Epithelial cell of prostate (primary cell): ENCODE measurements at regions not wholly inside any gene's neighbourhood (a gene's known extent, or its start where the extent isn't known, plus 50 kb on each side); places are given as distances from the start of the nearest gene placed in this dataset.
A peak's percentile ranks its signal among the peaks of the same experiment; 100 is the strongest.
"Not testable (repeated sequence)": the region's sequence is repeated elsewhere in the genome, so short reads cannot be mapped to it uniquely, and the experiment has no call there.

Experiments used
- DNase-seq: peaks from one replicate; pipeline ENCODE4 v3.0.0-alpha.2; 2011; ENCODE audit warnings: low read depth, low spot score
- H3K27ac ChIP-seq: fragments of 450-650 bp; 2 replicates; pipeline ENCODE4 v1.5.1; 2017; ENCODE audit warnings: mild to moderate bottlenecking

DNA sequence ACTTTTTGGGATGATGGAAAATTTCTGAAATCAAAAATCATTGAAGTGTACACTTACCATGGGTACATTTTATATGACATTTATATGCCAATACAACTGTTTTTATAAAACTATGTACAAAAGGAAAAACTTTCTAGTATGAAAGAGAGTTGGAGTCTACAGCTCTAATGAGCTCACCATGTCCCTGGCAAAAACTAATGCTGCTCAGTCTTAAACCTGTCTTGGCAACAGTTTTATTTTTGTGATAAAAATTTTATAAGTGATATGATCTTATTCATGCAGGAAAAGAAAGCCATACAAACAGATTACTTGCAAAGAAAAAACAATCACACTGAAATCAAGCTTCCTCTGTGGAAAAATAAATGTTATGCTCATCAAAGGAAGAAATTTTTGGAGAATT is 78.9 kb upstream of the RASEF start:
- no peak overlapping the region for H3K27ac ChIP-seq
- no peak for DNase-seq

DNA sequence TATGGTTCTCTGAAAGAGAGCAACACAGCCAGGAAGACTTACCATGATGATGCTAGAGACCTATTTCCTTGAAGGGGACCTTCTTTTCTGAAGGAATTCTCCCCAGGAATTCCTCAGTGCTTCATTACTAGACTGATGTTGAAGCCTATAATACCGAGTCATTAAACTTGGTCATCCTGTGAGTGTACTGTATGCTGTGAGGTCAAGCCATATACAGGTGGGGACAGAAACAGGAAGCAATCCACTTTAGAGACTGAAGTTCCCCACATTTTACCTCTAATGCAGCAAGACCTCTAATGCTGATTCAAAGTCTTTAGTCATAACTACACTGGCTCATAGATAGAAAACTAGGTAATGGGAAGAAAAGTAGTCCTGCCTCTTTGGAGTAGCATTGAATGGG is 77.1 kb upstream of the RASEF start:
- H3K27ac ChIP-seq, result no peak overlapping the region
- no peak for DNase-seq

DNA sequence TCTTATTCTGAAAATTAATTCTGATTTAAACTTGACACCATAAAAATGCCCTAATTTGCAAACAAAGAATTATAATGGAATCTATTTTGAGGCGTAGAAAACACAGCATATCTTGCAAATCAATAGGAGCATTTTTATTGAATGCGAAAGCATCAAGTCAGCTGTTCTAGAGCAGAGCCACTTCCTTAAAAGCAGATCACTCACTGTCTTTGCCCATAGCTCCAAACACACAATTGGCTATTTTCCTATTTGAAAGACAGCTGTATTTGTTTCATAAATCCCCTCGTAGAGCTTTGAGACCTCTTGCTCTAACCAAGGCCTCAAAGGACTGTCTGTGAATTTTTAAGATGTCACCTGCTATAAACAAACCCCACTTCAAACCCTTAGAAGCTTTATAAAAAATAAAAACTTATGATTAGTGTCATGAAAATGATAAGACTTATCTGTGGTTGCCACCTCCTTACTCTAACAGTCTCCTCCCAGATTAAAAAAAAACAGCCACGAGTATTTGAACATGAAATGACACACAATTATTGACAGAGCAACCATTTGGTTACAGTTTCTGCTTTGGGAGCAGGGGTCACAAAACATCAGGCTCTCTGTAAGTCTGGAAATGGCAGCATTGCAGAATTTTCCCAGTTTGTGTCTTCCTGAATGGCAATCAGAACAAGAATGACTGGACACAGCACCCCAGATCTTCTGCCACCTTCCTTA is 75.6 kb upstream of the RASEF start:
- no peak for DNase-seq
- no peak overlapping the region for H3K27ac ChIP-seq

DNA sequence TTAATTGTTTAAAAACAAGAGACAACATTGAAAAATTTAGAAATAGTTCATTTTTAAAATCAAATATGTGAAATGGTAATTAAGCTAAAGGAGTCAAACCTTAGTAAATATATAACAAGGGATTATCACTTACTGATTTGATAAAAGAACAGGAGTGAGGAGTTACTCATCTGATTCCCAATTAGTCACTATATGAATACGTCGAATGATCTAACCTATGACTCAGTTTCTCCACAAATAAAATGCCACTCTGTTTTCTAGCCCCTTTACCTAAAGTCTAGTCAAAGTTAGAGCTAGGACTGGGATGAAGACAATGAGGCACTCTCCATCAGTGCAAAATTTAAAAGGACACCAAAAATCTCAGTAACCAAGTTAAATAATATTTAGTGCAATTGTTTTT is 70.4 kb upstream of the RASEF start:
- H3K27ac ChIP-seq, result peak overlapping the region; percentile 29
- DNase-seq, result no peak

DNA sequence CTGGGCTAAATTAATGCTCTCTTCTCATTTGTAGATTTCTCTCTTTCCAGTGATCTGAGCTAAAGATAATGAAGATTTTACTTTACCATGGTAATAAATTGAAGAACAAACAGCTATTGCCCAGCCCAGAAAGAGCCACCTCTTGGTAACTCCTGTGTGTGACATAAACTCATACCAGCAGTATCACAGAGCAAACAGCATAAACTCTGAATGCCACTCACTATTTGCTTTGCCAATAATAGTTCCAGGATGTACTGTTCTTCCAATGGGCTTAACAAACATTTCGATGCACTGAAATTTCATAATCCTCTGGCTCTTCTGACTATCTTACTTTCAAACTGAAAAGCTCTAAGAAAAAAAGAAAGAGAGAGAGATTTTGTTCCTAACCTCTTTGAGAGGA is 69.8 kb upstream of the RASEF start:
- peak overlapping the region; percentile 29 for H3K27ac ChIP-seq
- no peak for DNase-seq

DNA sequence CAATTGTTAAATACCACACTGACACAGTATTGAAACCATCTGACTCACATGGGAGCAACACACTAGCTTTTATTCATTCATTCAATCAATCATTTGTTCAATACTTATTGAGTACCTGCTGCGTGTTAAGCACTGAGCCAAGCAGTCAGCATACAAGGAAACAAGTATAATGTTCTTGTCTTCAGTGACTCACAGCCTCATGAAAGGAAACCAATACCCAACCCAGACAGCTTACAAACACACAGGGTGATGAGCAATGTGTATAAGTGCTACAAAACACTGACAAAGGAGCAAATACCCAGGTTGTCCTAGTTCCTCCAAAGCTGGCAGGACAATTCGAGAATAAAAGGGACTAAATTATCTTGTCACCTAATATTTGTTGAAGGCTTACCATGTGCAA is 67.6 kb upstream of the RASEF start:
- DNase-seq, result peak; percentile 98
- H3K27ac ChIP-seq, result peak overlapping the region; percentile 71

DNA sequence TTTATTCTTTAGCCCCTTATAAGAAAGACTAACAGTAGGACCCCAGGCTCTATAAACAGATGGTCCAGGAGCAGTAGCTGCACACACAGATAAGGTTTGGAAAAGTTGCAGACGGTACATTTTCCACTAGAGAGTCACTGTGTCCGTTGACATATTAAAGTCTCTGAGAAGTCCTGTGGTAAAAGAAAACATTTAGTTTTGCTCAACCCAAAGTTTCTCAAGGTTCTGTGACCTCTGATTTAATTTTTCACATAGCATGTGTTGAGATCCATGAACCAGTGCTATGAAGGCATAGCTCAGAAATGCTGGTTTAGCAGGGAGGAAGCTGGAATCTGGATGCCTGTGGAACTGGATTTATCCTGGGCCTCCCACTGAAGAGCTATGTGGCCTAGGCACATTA is 62.7 kb upstream of the RASEF start:
- no peak overlapping the region for H3K27ac ChIP-seq
- DNase-seq, result no peak

DNA sequence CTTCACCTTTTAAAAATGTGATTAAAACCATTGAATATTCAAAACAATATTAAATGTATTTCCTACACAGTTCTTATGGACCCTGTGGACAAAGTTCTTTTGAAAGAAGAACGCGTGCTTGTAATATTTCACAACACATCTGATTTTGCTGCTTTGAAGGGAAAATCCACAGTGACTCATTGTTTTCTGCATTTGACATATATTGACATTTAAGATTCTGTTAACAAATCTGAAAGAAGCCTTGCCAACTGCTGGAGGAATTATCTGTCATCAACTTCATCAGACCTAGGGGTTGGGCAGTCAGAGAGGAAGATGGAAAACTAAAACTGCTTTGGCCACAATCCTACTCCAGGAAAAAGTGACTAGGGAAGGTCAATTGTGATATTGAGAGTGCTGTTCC is 56.9 kb upstream of the RASEF start:
- DNase-seq, result no peak
- no peak overlapping the region for H3K27ac ChIP-seq

DNA sequence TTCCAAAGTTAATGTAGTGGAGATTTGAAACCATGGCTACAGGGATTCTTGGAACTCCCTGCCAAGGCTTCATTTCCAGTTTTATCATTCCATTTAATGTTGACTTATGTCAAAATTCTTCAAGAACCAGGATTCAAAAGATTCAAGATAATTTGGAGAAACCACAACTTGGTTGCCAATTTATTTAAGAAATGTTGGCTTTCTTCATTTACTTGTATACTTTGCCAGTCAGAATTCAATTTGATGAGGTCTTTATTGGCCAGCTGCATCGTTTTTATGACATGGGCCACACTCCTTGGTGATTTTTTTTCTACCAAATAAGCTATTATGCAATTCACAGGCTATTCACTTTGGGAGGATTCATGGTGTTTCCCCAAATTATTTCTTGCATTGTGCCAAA is 53.1 kb upstream of the RASEF start:
- H3K27ac ChIP-seq, result no peak overlapping the region
- no peak for DNase-seq

DNA sequence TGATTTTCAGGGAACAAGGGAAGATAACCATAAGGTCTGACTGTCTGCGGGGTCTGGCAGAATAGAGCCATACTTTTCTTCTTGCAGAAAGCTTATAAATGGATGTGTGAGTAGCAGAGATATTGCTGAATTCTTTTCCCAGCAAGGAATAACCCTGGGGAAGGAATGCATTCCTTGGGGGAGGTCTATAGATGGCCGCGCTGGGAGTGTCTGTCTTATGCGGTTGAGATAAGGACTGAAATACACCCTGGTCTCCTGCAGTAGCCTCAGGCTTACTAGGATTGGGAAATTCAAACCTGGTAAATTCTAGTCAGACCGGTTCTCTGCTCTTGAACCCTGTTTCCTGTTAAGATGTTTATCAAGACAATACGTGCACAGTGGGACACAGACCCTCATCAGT is 50.5 kb upstream of the RASEF start:
- DNase-seq, H3K27ac ChIP-seq: not testable (repeated sequence)
